Globus pallidus (tissue), 1 donor: ENCODE measurements at regions not wholly inside any gene's neighbourhood (a gene's known extent, or its start where the extent isn't known, plus 50 kb on each side); places are given as distances from the start of the nearest gene placed in this dataset.

ENCODE experiments used
- DNase-seq: peaks from one replicate; pipeline ENCODE4 v3.0.0-alpha.2; 2015; ENCODE audit warnings: low spot score

- peak; percentile 6 for DNase-seq
Measured at GRCh38 chr4:104677116-104677515, 182.4 kb upstream of the CXXC4 start.

DNA sequence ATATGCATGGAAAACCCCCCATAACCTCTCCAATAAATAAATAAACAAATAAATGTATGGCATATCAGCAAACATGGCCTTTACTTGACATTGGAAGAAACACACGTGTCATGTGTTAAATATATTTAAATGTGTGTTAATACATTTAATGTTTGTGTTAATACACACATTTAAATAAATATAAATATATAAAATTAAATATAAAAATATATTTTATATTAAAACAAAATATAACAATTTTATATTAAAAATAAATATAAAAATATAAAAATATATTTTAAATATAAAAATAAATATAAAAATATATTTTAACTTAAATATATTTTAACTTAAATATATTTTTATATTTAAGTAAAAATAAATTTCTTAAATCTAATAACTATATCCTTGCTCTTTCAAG lies 187.6 kb upstream of the CXXC4 start:
- no peak for DNase-seq

DNA sequence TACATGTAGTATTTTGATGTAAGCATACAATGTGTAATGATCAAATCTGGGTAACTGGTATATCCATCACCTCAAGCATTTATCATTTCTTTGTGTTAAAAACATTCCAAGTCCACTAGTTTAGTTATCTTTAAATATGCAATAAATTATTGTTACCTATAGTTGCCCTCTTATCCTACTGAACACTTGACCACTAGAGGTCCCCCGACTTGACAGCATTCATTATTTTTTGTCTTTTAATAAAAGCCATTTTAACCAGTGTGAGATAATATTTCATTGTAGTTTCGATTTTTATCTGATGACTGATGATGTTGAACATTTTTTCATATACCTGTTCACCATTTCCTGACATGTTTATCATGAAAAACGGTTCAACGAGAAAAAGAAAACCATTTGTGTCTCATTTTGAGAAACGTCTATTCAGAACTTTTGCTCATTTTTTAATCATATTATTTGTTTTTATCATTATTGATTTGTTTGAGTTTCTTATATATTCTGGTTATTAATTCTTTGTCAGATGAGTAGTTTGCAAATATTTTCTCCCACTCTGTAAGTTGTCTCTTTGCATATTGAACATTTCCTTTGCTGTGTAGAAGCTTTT lies 199.0 kb upstream of the CXXC4 start:
- DNase-seq, result no peak

DNA sequence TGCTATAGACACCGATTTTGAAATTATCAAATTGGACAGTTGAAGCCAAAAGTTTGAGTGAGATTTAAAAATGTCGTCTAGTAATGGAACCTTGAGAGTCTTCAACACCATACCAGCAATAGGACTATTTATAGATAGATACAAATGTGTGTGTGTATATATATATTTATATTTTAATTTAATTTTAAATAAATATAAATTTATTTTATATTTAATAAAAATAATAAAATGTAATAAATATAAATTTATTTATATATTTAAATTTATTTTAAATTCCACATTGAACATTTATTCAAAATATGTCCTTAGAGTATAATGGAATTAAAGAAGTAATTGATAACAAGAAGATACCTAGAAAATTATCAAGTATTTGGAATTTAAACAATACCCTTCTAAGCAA lies 221.9 kb upstream of the CXXC4 start:
- no peak for DNase-seq

- no peak for DNase-seq
Measured at GRCh38 chr4:104719539-104720230, 225.0 kb upstream of the CXXC4 start.

GRCh38 chr4:104722467-104722866 lies 227.8 kb upstream of the CXXC4 start:
- DNase-seq, result no peak

GRCh38 chr4:104726002-104726401 lies 231.3 kb upstream of the CXXC4 start:
- DNase-seq, result no peak

- DNase-seq, result no peak
Measured at GRCh38 chr4:104727643-104728042, 232.9 kb upstream of the CXXC4 start.

DNA sequence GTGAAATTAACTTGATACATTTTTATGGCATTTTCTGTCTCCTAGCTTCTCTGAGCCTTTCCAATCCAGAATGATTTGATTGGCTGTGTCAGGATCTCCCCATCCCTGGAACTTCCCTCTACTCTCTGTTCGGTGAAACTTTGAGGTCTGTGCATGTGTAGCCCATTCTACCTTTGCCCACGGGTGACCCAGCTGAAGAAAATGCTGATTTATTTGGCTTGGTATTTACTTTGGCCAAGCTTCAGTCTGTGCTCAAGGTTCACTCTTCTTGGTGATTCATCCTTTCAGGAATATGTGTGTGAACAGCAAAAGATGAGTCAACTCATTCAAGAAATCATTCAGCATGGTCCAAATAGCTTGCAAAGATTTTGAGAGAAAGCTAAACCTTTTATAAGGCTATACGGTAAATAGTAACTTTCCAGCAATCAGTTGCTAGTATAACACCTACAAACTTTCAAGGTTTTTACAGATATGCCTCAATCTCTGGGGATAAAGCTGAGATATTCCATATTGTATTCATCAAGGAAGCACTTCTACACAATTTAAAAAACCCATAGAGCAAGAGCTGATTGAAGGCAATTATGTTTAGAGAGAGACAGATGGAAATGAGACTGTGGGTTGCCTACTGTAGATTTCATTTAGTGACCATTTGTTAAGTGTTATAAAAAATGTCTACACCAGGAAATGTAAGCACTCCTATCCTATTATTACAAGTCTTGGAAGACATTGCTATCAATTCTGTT lies 233.9 kb upstream of the CXXC4 start:
- no peak for DNase-seq

DNA sequence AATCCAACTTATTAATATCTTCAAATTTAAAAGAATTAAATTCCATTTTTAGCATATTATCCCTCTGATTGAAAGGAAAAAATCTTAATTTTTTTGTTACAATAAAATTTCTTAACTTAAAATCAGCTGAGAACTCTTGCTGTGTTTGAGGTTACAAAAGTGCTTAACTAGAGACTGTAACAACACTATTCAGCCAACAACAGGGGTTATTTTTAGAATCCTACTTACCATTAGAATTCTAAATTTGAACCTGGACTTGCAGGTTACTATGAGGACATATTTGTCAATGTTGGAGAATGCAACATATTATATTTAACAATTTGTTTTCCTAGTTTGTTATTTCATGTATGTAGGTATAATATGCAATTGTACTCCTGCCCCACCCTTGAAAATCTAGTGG lies 238.1 kb upstream of the CXXC4 start:
- DNase-seq, result no peak

DNA sequence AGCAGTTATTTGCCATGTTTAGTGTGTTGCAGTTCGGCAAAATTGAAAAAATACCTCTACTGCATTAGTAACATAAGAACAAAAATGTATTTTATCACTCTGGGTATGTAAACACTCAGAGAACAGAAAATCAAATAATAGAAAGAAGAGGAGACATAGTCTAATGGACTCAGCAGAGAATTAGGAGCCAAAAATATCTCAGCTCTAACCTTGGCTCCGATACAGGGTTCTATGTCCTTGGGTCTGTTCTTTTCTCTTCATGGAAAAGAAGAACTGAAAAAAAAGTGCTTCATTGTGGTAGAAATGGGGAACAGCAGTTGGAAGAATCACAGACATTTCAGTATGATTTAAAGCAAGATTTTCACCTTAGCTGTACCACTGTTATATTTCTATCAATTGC lies 240.5 kb upstream of the CXXC4 start:
- DNase-seq, result no peak

DNA sequence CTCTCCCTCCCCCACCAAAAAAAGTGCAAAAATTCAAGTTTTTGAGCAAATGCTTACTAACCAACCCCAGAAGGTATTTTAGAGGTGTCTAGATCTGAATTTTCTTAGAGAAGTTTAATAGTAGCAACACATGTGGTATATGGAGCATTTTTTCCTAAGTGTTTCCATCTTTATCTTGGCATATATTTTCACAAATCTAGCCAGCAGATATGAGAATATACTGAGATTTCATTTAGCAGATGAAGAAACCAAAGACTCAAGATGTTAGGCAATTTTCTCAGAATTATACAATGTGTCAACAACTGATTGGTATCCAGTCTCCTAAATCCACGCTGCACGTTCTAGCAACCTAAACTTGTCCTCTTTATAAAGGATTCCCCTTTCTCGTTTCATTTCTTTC lies 245.5 kb upstream of the CXXC4 start:
- no peak for DNase-seq

GRCh38 chr4:104743215-104743653 lies 248.5 kb upstream of the CXXC4 start:
- DNase-seq, result no peak

GRCh38 chr4:104747635-104748034 lies 252.9 kb upstream of the CXXC4 start:
- no peak for DNase-seq

DNA sequence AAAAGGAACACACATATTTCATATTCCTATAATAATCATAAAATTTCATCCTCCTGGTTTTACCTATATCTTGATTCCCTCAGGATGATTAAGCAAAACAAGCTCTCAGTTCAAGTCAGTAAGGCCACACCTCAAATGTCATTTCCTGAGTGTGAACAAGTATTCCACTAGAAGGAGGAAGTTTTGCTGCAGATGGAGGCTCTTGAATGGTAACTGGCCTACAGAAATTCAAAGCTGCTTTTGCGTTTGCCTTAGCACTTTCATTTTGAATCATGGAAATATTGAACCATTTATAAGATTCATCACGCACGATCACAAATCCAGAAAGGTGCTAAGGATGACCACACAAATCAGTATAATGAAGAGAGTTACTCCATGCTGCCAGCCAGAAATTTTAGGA lies 254.4 kb upstream of the CXXC4 start:
- no peak for DNase-seq

DNA sequence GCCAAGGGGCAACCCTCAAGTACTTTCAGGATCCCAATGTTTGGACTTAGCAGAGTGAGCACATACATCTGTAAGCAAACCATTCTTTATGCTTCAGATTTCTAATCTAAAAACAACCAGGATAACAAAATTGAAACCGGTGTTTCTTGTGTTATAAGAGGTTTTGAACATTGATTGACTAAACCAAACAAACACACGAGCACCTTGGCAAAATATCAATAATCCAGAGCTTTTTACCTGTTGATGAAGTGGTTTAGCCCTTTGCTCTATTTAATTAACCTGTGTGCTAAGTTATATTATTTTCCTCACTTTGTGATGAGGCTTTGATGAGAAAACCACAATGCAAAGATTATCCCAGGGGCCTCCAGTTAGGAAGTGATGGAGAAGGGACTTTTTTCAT lies 255.3 kb upstream of the CXXC4 start:
- DNase-seq, result no peak

DNA sequence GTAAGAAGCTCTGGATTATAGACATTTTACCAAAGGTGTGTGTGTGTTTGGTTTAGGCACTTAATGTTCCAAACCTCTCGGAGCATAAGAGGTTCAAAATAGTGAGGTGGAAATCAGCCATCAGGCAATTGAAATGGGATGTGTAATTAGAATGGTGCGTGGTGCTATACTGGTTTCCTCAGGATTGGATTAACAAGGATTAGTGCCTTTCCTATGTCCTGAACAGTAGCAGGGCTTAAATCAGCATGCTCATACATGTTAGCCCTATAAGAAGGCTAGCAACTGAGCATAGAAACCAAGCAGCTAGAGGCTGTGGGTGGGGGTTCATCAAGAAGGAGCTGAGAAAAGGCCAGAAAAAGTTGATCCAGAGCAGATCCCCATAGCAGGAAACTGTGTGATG lies 256.8 kb upstream of the CXXC4 start:
- no peak for DNase-seq

GRCh38 chr4:104752337-104752736 lies 257.6 kb upstream of the CXXC4 start:
- DNase-seq, result no peak

- DNase-seq, result no peak
Measured at GRCh38 chr4:104756837-104757236, 262.1 kb upstream of the CXXC4 start.

GRCh38 chr4:104758574-104758973 lies 263.9 kb upstream of the CXXC4 start:
- no peak for DNase-seq

DNA sequence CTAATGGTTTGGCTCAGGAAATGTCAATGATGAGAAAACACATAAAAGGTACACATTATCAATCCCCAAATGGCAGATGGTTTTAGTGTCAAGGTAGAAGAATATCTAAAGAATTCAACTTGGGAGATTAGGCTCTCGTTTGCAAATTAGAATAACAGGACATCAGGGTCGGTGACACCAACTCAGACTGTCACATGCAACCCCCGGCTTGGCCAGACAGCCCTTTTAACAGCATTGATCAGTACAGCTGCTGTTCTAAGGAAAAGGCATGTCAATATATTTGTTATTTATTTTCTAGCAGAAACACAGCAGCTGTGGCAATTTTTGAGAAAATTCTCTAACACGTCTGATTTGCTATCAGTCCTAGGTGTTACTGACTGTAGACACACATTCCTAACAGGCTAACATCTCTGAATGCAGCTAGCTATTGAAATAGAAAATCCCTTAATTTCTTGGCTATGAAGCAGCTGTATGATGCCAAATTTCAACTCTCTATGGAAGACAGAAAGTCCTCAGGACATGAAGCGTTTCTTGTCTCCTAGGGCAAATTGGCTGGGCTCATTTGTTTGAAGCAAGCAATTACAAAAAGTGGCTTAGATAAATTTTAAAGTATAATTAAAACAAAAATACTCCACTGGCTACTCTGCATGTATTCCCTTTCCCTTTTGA lies 269.0 kb upstream of the CXXC4 start:
- peak; percentile 6 for DNase-seq

GRCh38 chr4:104766676-104767075 lies 272.0 kb upstream of the CXXC4 start:
- DNase-seq, result no peak

GRCh38 chr4:104772849-104773248 lies 278.2 kb upstream of the CXXC4 start:
- no peak for DNase-seq
